SK-N-SH treated with all-trans-retinoic acid at 6 μM for 48 hours (cell line): ENCODE measurements at regions not wholly inside any gene's neighbourhood (a gene's known extent, or its start where the extent isn't known, plus 50 kb on each side); places are given as distances from the start of the nearest gene placed in this dataset.

Experiments
- ATAC-seq: fragments of 200-7000 bp; cut with Tn5 transposase; 3 replicates; pipeline ENCODE4 v1.9.1; 2020; ENCODE audit warnings: mild to moderate bottlenecking, moderate library complexity
- ARNTL ChIP-seq: fragments of 450-650 bp; formaldehyde crosslinking; IDR thresholded peaks from 2 replicates; pipeline ENCODE4 v1.5.0; 2020; ENCODE audit warnings: low read depth, mild to moderate bottlenecking, moderate library complexity, borderline replicate concordance
- BACH2 ChIP-seq: fragments of 250-450 bp; sonication (Bioruptor Pico); IDR thresholded peaks from 2 replicates; pipeline ENCODE4 v1.9.0; 2021; ENCODE audit warnings: mild to moderate bottlenecking, borderline replicate concordance
- CREB5 ChIP-seq: fragments of 250-450 bp; sonication (Bioruptor Pico); IDR thresholded peaks from 2 replicates; pipeline ENCODE4 v1.5.1; 2020; ENCODE audit warnings: low read depth, mild to moderate bottlenecking, moderate library complexity
- CSDC2 ChIP-seq: fragments of 250-450 bp; sonication (Bioruptor Pico); IDR thresholded peaks from 2 replicates; pipeline ENCODE4 v1.5.0; 2020; ENCODE audit warnings: mild to moderate bottlenecking, moderate library complexity
- CSRNP3 ChIP-seq: fragments of 250-450 bp; sonication (Bioruptor Pico); IDR thresholded peaks from 2 replicates; pipeline ENCODE4 v1.5.1; 2021; ENCODE audit warnings: mild to moderate bottlenecking, moderate library complexity
- GLIS3 ChIP-seq: fragments of 250-450 bp; sonication (Bioruptor Pico); IDR thresholded peaks from 2 replicates; pipeline ENCODE4 v1.5.0; 2020; ENCODE audit warnings: mild to moderate bottlenecking, moderate library complexity
- ISL1 ChIP-seq: fragments of 250-450 bp; sonication (Bioruptor Pico); IDR thresholded peaks from 2 replicates; pipeline ENCODE4 v2.1.2; 2022; ENCODE audit warnings: mild to moderate bottlenecking, moderate library complexity
- OSR1 ChIP-seq: fragments of 250-450 bp; sonication (Bioruptor Pico); IDR thresholded peaks from 2 replicates; pipeline ENCODE4 v1.8.0; 2022; ENCODE audit warnings: moderate library complexity, mild to moderate bottlenecking, inconsistent platforms
- PATZ1 ChIP-seq: fragments of 250-450 bp; sonication (Bioruptor Pico); IDR thresholded peaks from 2 replicates; pipeline ENCODE4 v1.8.0; 2020; ENCODE audit warnings: mild to moderate bottlenecking, moderate library complexity, borderline replicate concordance
- POU6F1 ChIP-seq: fragments of 250-450 bp; sonication (Bioruptor Pico); IDR thresholded peaks from 2 replicates; pipeline ENCODE4 v1.8.0; 2021; ENCODE audit warnings: low read depth, mild to moderate bottlenecking, moderate library complexity, borderline replicate concordance
- PPARA ChIP-seq: fragments of 250-450 bp; sonication (Bioruptor Pico); IDR thresholded peaks from 2 replicates; pipeline ENCODE4 v1.5.0; 2020; ENCODE audit warnings: mild to moderate bottlenecking, borderline replicate concordance
- TOX ChIP-seq: fragments of 250-450 bp; sonication (Bioruptor Pico); IDR thresholded peaks from 2 replicates; pipeline ENCODE4 v1.8.0; 2021; ENCODE audit warnings: mild to moderate bottlenecking, moderate library complexity, borderline replicate concordance
- TSHZ2 ChIP-seq: fragments of 250-450 bp; sonication (Bioruptor Pico); IDR thresholded peaks from 2 replicates; pipeline ENCODE4 v1.5.0; 2020; ENCODE audit warnings: mild to moderate bottlenecking, moderate library complexity
- ZC3H10 ChIP-seq: fragments of 250-450 bp; sonication (Bioruptor Pico); IDR thresholded peaks from 2 replicates; pipeline ENCODE4 v1.5.1; 2021; ENCODE audit warnings: mild to moderate bottlenecking, moderate library complexity
- ZFP3 ChIP-seq: fragments of 250-450 bp; sonication (Bioruptor Pico); IDR thresholded peaks from 2 replicates; pipeline ENCODE4 v1.5.0; 2020; ENCODE audit warnings: mild to moderate bottlenecking, moderate library complexity
- ZFP30 ChIP-seq: fragments of 450-650 bp; formaldehyde crosslinking; IDR thresholded peaks from 2 replicates; pipeline ENCODE4 v1.5.0; 2022; ENCODE audit warnings: mild to moderate bottlenecking, moderate library complexity
- ZNF565 ChIP-seq: fragments of 450-650 bp; formaldehyde crosslinking; conservative IDR thresholded peaks from 2 replicates; pipeline ENCODE4 v1.5.0; 2020; ENCODE audit warnings: low read depth, mild to moderate bottlenecking, moderate library complexity
- ZNF70 ChIP-seq: fragments of 450-650 bp; formaldehyde crosslinking; IDR thresholded peaks from 2 replicates; pipeline ENCODE4 v1.5.0; 2020; ENCODE audit warnings: mild to moderate bottlenecking, moderate library complexity
- ZNF8 ChIP-seq: fragments of 450-650 bp; formaldehyde crosslinking; IDR thresholded peaks from 2 replicates; pipeline ENCODE4 v1.5.0; 2020; ENCODE audit warnings: mild to moderate bottlenecking, moderate library complexity

GRCh38 chr6:5904532-5904931, 102.2 kb downstream of the NRN1 start:
- ATAC-seq, result no peak
- TF ChIP-seq ZNF8 (CRISPR knock-in tag), result no peak
- no peak for TF ChIP-seq TOX (CRISPR knock-in tag)
- TF ChIP-seq PATZ1 (CRISPR knock-in tag), result no peak
- no peak for TF ChIP-seq OSR1 (CRISPR knock-in tag)
- no peak for TF ChIP-seq GLIS3 (CRISPR knock-in tag)
- TF ChIP-seq ARNTL (CRISPR knock-in tag), result no peak
- no peak for TF ChIP-seq ZFP3 (CRISPR knock-in tag)
- no peak for TF ChIP-seq CSRNP3 (CRISPR knock-in tag)
- no peak for TF ChIP-seq ZNF70 (CRISPR knock-in tag)
- no peak for TF ChIP-seq ZNF565 (CRISPR knock-in tag)
- no peak for TF ChIP-seq ZFP30 (CRISPR knock-in tag)
- no peak for TF ChIP-seq BACH2 (CRISPR knock-in tag)
- no peak for TF ChIP-seq POU6F1 (CRISPR knock-in tag)
- TF ChIP-seq CSDC2 (CRISPR knock-in tag), result no peak
- no peak for TF ChIP-seq TSHZ2 (CRISPR knock-in tag)
- no peak for TF ChIP-seq ZC3H10

- no peak for ATAC-seq
- TF ChIP-seq PATZ1 (CRISPR knock-in tag) (no peak), TOX (CRISPR knock-in tag) (no peak), PPARA (CRISPR knock-in tag) (no peak), ISL1 (CRISPR knock-in tag) (no peak), ZNF70 (CRISPR knock-in tag) (no peak), CREB5 (CRISPR knock-in tag) (no peak), ZC3H10 (no peak), OSR1 (CRISPR knock-in tag) (no peak), BACH2 (CRISPR knock-in tag) (no peak)
Observed at GRCh38 chr6:5899216-5900045, 107.3 kb downstream of the NRN1 start.
